Activated naive CD8-positive, alpha-beta T cell (primary cell): ENCODE measurements at regions not wholly inside any gene's neighbourhood (a gene's known extent, or its start where the extent isn't known, plus 50 kb on each side); places are given as distances from the start of the nearest gene placed in this dataset.

Experiments
- H3K27ac Mint-ChIP-seq: one replicate; pipeline ENCODE4 v1.8.0; 2021; ENCODE audit warnings: mixed read lengths
- H3K27me3 Mint-ChIP-seq: one replicate; pipeline ENCODE4 v1.8.0; 2021; ENCODE audit warnings: mixed read lengths
- H3K36me3 Mint-ChIP-seq: one replicate; pipeline ENCODE4 v1.8.0; 2021; ENCODE audit warnings: mixed read lengths
- H3K4me1 Mint-ChIP-seq: one replicate; pipeline ENCODE4 v1.8.0; 2021; ENCODE audit warnings: low read depth, mixed read lengths
- H3K4me3 Mint-ChIP-seq: one replicate; pipeline ENCODE4 v1.8.0; 2021; ENCODE audit warnings: mild to moderate bottlenecking, mixed read lengths
- H3K9me3 Mint-ChIP-seq: one replicate; pipeline ENCODE4 v1.8.0; 2021; ENCODE audit warnings: low read depth, mixed read lengths

GRCh38 chrX:51954592-51954991 is 61.2 kb downstream of the MAGED1 start:
- Mint-ChIP-seq H3K4me3 (no peak overlapping the region), H3K27ac (no peak overlapping the region), H3K9me3 (peaks cover 4% of the 10 kb centered on the region), H3K36me3 (no peaks in the 10 kb centered on the region), H3K27me3 (peaks cover 7% of the 10 kb centered on the region), H3K4me1 (no peaks in the 10 kb centered on the region)

DNA sequence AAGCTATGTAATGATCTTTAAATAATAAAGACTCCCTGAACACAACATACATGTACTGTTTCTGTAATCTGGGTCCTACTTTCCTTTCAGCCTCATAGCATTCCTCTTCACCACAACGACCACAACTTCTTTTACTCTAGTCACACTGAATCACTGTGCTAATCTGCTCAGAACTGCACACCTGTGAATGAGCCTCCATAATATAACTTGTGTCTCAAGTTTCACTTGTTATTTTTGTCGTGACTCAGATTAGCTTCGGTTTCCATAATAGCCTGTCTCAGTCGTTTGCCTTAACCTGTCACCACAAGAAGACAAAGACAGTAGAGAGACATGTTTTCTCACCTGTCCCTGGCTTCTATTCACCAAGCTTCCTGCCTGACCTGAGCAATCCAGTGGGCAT is 61.8 kb downstream of the MAGED1 start:
- H3K27ac Mint-ChIP-seq = no peak overlapping the region
- peaks cover 7% of the 10 kb centered on the region for H3K27me3 Mint-ChIP-seq
- H3K4me3 Mint-ChIP-seq = no peak overlapping the region
- no peaks in the 10 kb centered on the region for H3K36me3 Mint-ChIP-seq
- peaks cover 4% of the 10 kb centered on the region for H3K9me3 Mint-ChIP-seq
- no peaks in the 10 kb centered on the region for H3K4me1 Mint-ChIP-seq

DNA sequence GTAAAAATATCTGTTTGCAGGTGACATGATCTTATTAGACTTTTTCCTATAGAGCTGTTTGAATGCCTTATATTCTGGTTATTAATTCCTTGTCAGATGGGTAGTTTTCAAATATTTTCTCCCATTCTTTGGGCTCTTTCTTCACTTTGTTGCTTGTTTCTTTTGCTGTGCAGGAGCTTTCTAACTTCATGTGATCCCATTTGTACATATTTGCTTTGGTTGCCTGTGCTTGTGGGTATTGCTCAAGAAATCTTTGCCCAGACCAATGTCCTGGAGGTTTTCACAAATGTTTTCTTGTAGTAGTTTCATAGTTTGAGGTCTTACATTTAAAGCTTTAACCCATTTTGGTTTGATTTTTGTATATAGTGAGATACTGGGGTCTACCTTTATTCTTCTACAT is 63.0 kb downstream of the MAGED1 start:
- Mint-ChIP-seq H3K9me3 (peaks cover 2% of the 10 kb centered on the region), H3K36me3 (no peaks in the 10 kb centered on the region), H3K27me3 (peaks cover 2% of the 10 kb centered on the region), H3K27ac (no peak overlapping the region), H3K4me1 (no peaks in the 10 kb centered on the region), H3K4me3 (no peak overlapping the region)

DNA sequence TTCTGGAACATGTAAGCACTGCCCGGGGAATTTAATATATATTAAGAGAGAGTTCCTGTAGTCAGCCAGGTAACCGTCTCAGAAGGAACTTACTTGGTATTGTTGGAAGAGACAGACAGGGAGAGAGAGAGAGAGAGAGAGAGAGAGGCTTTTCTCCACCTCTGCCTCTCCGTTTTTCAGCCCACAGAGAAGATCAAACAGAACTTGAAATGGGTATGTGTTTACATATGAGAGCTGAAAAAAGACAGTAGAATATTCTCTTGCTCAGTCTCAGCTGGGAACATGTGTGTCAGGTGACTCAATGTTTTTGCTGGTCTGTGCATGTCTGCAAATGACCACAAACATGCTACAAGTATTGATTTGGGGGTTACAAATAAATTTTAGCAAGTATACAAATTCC is 81.9 kb downstream of the MAGED1 start:
- Mint-ChIP-seq H3K27ac (no peak overlapping the region), H3K4me3 (no peak overlapping the region), H3K36me3 (no peaks in the 10 kb centered on the region), H3K9me3 (no peaks in the 10 kb centered on the region), H3K27me3 (no peaks in the 10 kb centered on the region), H3K4me1 (peaks cover 4% of the 10 kb centered on the region)

DNA sequence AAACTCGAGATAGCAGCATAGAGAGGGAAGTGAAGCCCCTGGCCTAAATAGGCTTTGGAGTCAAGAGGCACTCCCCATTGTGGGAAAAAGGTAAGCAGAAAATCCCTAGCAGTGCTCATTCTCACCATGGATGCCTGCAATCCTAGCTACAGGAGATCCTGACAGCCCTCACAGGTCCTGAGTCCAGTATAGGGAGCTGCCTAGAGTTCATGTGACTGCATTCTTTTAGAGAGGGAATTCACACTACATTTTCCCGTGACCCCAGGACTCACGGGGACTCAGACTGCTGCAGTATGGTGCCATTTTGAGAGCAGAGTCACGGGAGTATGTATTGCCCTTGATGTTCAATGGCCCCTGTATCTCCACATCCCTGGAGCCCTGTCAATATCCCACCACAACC is 82.4 kb downstream of the MAGED1 start:
- H3K4me3 Mint-ChIP-seq = no peak overlapping the region
- no peaks in the 10 kb centered on the region for H3K9me3 Mint-ChIP-seq
- no peaks in the 10 kb centered on the region for H3K27me3 Mint-ChIP-seq
- H3K27ac Mint-ChIP-seq = no peak overlapping the region
- H3K4me1 Mint-ChIP-seq = peaks cover 4% of the 10 kb centered on the region
- no peaks in the 10 kb centered on the region for H3K36me3 Mint-ChIP-seq

DNA sequence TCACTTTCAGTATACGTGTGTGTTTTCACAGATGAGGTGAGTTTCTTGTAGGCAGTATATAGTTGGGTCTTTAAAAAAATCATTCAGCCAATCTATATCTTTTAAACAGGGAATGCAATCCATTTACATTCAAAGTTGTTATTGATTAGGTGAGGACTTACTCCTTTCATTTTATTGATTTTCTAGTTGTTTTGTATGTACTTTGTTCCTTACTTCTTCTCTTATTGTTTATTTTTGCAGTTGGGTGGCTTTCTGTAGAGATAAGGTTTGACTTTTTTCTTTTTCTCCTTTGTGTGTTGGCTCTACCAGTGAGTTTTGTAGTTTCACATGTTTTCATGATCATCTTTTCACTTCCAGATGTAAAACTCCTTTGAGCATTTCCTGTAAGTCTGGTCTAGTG is 83.1 kb downstream of the MAGED1 start:
- peaks cover 4% of the 10 kb centered on the region for H3K4me1 Mint-ChIP-seq
- peak overlapping the region; percentile 28 for H3K27ac Mint-ChIP-seq
- H3K9me3 Mint-ChIP-seq = no peaks in the 10 kb centered on the region
- no peak overlapping the region for H3K4me3 Mint-ChIP-seq
- no peaks in the 10 kb centered on the region for H3K36me3 Mint-ChIP-seq
- H3K27me3 Mint-ChIP-seq = no peaks in the 10 kb centered on the region
